NCI-H524 treated with DMSO at 0.1 percent for 48 hours (cell line): ENCODE measurements at regions not wholly inside any gene's neighbourhood (a gene's known extent, or its start where the extent isn't known, plus 50 kb on each side); places are given as distances from the start of the nearest gene placed in this dataset.
"Not testable (repeated sequence)": the region's sequence is repeated elsewhere in the genome, so short reads cannot be mapped to it uniquely, and the experiment has no call there.

ENCODE experiments used
- DNase-seq: peaks from one replicate; lab custom pipeline; 2025; lab: John Stamatoyannopoulos, UW

GRCh38 chr10:123221418-123221817 lies 67.2 kb downstream of the BUB3 start:
- no peak for DNase-seq

DNA sequence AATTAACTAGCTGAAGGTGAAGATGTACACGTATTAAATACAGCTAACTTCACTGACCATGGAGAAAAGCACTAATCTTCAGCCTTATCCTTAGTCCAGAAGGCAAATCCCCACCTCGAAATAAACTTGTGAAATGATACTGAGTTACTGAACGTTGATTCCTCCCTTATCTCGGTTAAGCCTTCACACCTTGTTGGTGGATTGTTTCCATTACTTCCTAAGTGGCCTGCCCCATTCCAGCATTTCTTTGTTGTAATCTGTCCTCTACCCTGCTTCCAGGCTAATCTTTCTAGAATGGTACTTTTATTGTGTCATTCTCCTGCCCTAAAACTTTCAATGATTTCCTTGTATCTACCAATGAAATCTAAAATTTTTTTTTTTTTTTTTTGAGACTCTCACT lies 68.6 kb downstream of the BUB3 start:
- DNase-seq: no peak

GRCh38 chr10:123227706-123228105 lies 73.5 kb downstream of the BUB3 start:
- no peak for DNase-seq

DNA sequence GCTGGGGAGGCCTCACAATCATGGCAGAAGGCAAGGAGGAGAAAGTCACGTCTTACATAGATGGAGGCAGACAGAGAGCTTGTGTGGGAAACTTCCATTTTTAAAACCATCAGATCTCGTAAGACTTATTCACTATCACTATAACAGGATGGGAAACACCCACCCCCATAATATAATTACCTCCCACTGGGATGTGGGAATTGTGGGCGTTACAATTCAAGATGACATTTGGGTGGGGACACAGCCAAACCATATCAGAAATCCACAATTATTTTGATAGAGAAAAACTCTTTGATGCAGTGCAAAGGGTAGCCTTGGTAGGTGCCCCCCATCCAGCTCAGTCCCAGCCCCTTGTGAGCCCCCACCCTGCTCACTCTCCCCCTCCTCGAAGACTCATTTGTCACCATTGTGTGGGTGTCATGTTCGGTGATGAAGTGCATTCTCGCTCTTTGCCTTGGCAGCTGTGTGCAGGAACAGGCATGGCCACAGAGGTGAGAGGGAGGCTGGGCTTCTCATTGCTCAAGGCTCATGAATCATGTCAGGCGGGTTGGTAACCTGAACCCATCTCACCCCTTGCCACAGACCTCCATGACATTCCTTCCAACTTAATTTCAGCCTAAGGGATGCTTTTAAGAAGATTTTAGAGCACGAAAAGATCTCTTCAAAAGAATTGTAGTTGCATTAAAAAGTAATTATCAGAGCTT lies 75.9 kb downstream of the BUB3 start:
- DNase-seq: no peak

DNA sequence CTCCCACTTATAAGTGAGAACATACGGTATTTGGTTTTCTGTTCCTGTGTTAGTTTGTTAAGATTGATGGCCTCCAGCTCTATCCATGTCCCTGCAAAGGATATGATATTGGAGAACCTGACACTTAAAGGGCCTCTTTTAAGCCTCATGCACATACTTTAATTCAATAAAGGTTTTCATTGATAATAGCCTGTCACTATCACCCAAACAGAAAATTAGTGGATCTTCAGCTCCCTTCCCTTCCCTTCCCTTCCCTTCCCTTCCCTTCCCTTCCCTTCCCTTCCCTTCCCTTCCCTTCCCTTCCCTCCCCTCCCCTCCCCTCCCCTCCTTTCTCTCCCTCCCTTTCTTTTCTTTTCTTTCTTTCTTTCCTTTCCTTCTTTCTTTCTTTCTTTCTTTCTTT lies 78.7 kb downstream of the BUB3 start:
- DNase-seq: not testable (repeated sequence)

DNA sequence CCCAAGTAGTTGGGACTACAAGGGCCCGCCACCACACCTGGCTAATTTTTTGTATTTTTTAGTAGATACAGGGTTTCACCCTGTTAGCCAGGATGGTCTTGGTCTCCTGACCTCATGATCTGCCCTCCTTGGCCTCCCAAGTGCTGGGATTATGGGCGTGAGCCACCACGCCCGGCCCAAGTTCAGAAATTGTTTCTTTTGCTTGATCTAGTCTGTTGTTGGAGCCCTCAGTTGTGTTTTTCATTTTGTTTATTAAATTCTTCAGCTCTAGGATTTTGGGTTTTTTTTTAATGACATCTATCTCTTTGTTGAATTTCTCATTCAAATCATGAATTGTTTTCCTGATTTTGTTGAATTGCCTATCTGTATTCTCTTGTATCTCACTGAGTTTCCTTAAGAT lies 80.8 kb downstream of the BUB3 start:
- not testable (repeated sequence) for DNase-seq

- DNase-seq: no peak
Observed at GRCh38 chr10:123236126-123236525, 81.9 kb downstream of the BUB3 start.

DNA sequence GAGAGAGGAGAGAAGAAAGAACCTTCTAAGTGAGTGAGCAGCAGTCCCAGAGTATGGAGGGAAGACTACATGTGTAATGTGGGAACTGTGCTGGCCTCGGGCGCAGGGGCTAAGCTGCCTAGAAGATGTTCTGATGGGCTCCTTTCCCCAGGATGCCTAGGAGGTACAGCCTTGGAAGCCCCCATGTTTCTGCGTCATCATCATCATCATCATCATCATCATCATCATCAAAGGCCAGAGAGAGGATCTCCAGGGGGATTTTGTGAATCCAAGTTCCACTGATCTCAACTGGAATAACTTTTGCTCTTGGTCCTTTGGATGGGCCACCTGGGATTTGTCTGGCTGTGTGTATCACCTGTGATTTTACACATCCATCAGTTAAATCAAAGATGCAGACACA lies 86.0 kb downstream of the BUB3 start:
- DNase-seq: no peak

GRCh38 chr10:123240776-123241175 lies 86.6 kb downstream of the BUB3 start:
- no peak for DNase-seq

DNA sequence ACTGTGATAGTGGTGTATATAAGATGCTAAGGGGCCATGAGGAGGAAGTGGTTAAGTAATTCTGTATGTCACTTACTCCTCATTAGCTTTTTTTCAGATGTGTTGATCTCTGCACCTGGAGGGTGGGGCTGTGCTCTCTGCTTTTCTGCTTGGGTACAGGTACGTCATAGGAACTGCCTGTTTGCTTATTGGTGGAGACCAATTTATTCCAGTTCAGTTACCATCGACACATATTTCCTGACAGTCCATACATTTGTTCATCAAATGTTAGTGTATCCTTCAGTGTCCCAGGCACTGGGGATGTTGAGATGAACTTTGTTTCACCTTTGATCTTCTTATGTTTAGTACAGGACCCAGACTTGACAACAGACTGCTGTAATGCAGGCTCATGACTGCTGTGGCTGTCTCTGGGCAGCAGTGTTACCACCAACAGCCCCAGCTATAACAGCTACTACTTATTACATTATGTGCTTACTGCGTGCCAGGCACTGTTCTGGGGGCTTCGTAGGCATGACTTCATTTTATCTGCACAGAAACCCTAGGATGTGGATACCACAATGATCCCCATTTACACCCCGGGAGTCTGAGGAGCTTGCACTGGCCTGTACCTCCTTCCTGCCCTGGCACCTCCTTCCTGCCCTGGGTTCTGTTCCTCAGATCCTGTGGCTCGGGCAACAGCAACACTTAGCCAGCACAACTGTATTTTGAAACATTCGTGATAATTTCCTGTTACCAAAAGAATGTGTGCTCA lies 87.4 kb downstream of the BUB3 start:
- DNase-seq: no peak

DNA sequence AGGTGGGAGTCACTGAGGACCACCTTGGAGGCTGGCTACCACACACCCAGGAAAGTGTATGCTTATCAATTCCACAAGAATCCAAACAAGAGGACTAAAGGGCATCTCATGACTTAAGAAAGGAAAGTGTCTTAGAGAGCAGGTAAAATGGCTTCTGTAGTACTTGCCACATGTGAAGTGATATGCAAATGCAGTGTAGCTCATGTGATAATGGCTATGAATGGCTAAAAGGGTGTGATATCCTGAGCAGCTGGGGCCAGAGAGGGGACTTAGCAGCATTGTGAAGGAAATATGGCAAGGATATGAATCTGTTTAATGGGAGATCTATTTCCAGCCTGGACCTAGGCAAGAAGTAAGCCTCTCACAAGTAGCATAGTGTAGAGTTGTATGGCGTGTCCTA lies 90.5 kb downstream of the BUB3 start:
- DNase-seq: no peak

DNA sequence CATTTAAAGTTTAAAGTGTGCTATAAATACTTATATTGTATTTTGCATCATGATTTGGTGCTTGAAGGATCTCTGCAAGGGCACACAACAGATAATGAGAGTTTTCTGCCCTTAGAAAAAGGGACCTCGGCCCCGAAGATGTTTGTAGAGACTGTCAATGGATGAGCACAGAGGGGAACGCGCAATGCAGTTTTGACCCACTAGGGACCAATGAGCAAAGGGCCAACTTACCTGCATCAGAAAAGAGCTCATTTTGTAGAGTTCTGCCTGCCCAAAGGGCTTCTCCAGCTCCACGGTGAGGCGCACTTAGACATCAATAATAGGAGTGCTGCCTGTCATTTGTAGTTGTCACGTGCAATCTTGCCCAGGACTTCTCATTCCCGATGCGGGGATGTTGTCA lies 91.1 kb downstream of the BUB3 start:
- DNase-seq: no peak

GRCh38 chr10:123249894-123250293 lies 95.7 kb downstream of the BUB3 start:
- DNase-seq: no peak

GRCh38 chr10:123250640-123251039 lies 96.4 kb downstream of the BUB3 start:
- DNase-seq: no peak

GRCh38 chr10:123252779-123253178 lies 98.6 kb downstream of the BUB3 start:
- no peak for DNase-seq

GRCh38 chr10:123254343-123254742 lies 100.1 kb downstream of the BUB3 start:
- DNase-seq: not testable (repeated sequence)

- DNase-seq: no peak
Observed at GRCh38 chr10:123257904-123258456, 103.8 kb downstream of the BUB3 start.

DNA sequence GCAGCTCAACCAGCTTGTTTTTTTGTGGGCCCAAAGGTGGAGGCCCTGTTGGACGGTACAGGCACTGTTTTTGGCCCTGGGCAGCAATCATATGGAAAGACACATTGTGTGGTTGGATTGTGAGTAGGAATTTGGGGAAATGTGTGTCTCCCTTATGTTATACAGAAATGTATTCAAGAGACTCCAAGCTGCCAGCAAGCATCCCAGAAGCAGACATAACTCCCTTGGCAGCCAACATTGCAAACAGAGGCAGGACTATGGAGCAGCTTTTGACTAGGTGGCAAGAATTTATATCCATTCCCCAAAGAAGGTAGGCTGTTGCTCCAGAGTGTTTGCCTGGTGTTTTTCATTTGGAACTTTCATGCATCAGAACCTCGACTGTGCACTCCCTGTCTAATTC lies 104.9 kb downstream of the BUB3 start:
- no peak for DNase-seq

- DNase-seq: no peak
Observed at GRCh38 chr10:123259791-123260190, 105.6 kb downstream of the BUB3 start.

- DNase-seq: peak; percentile 10
Observed at GRCh38 chr10:123262456-123262855, 108.3 kb downstream of the BUB3 start.

DNA sequence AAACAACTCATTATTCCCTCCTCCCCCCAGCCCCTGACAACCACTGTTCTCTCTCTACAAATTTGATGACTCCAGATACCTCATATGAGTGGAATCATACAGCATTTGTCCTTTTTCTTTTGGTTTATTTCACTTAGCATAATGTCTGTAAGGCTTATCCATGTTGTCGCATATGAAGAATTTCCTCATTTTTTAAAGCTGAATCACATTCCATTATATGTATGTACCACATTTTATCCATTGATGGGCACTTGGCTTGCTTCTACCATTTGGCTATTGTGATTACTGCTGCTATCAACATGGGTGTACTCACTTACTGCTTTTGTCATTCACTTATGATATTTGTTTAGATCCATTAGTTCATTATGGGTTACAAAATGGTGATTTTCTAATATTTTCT lies 112.8 kb downstream of the BUB3 start:
- no peak for DNase-seq

DNA sequence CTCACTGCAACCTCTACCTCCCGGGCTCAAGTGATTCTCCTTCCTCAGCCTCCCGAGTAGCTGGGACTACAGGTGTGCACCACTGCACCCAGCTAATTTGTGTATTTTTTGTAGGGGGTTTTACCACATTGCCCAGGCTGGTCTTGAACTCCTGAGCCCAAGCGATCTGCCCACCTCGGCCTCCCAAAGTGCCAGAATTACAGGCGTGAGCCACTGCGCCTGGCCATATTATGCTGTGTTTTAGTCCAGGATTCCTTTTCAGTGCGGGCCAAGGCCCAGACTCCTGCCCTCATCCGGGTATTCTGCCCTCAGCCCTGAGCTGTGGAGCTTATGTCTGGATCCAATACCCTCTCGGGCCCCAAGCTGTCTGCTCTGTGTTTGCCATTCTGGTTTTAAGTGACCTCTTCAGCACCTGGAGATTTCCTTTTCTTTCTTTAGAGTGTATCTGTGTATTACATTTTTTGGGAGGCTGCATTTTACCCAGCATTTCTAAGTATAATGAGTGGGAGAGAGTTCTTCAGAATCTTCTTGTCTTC lies 114.9 kb downstream of the BUB3 start:
- DNase-seq: no peak

- DNase-seq: no peak
Observed at GRCh38 chr10:123269675-123270074, 115.5 kb downstream of the BUB3 start.
